Caco-2 (cell line): ENCODE measurements at regions not wholly inside any gene's neighbourhood (a gene's known extent, or its start where the extent isn't known, plus 50 kb on each side); places are given as distances from the start of the nearest gene placed in this dataset.

Experiments used
- BruUV-seq: library from RNA; stranded (reverse); fragments of 400-500 nt; replicated peaks from 2 replicates; lab custom pipeline; 2021; lab: Mats Ljungman, UMichigan
- CTCF ChIA-PET: fragments of 300-600 bp; sonication (Branson Sonifier 250); formaldehyde crosslinking; loops from one replicate; lab custom pipeline; 2022; ENCODE audit warnings: antibody characterized with exemption; lab: Charles Lee
- POLR2A ChIA-PET: fragments of 300-600 bp; sonication (Branson Sonifier 250); formaldehyde crosslinking; loops from one replicate; lab custom pipeline; 2022; ENCODE audit warnings: antibody characterized with exemption; lab: Charles Lee
- DNase-seq, 2 experiments: peaks; one replicate each; pipeline versions ENCODE4 v3.0.0 to v3.0.0-alpha.2; 2020 to 2022
- H3K27me3 ChIP-seq: replicated peaks from 2 replicates; pipeline ENCODE4 v1.6.0; 2011; ENCODE audit warnings: low read length; ENCODE audit not compliant: control insufficient read depth, insufficient read depth
- H3K36me3 ChIP-seq: 2 replicates; pipeline ENCODE4 v1.5.1; 2011; ENCODE audit warnings: low read length; ENCODE audit not compliant: control insufficient read depth, insufficient read depth
- H3K4me1 ChIP-seq: fragments of 250-450 bp; sonication (Bioruptor Pico); 2 replicates; pipeline ENCODE4 v1.5.1; 2020; ENCODE audit warnings: mild to moderate bottlenecking
- H3K4me3 ChIP-seq: 2 replicates; pipeline ENCODE4 v1.5.1; 2011; ENCODE audit warnings: low read depth, mild to moderate bottlenecking, control low read depth, low read length
- H3K9me3 ChIP-seq: fragments of 250-450 bp; sonication (Bioruptor Pico); 2 replicates; pipeline ENCODE4 v1.5.1; 2020; ENCODE audit warnings: mild to moderate bottlenecking, moderate library complexity
- H3K27ac Mint-ChIP-seq: one replicate; pipeline ENCODE4 v1.8.0; 2022; ENCODE audit warnings: mixed read lengths; ENCODE audit not compliant: unreplicated experiment
- H3K27me3 Mint-ChIP-seq: one replicate; pipeline ENCODE4 v1.8.0; 2022; ENCODE audit warnings: mixed read lengths; ENCODE audit not compliant: insufficient read depth, unreplicated experiment
- H3K36me3 Mint-ChIP-seq: one replicate; pipeline ENCODE4 v1.8.0; 2022; ENCODE audit warnings: mild to moderate bottlenecking, mixed read lengths; ENCODE audit not compliant: insufficient read depth, unreplicated experiment
- H3K4me1 Mint-ChIP-seq: one replicate; pipeline ENCODE4 v1.8.0; 2022; ENCODE audit warnings: low read depth, mixed read lengths; ENCODE audit not compliant: unreplicated experiment
- H3K4me3 Mint-ChIP-seq: one replicate; pipeline ENCODE4 v1.8.0; 2022; ENCODE audit warnings: mild to moderate bottlenecking, moderate library complexity, mixed read lengths; ENCODE audit not compliant: unreplicated experiment
- H3K9me3 Mint-ChIP-seq: one replicate; pipeline ENCODE4 v1.8.0; 2022; ENCODE audit warnings: mixed read lengths; ENCODE audit not compliant: unreplicated experiment
- CTCF ChIP-seq, 2 experiments: fragments of 200-600 bp in 1 of 2; IDR thresholded peaks; 1 replicate in 1 of 2; 2 replicates in 1 of 2; pipeline versions ENCODE4 v1.5.1 to v1.8.0; 2011 to 2022; ENCODE audit warnings: antibody characterized with exemption in 1 of 2, control low read depth in 1 of 2, inconsistent platforms in 1 of 2, low read depth in 1 of 2, low read length in 1 of 2, mild to moderate bottlenecking in 1 of 2, moderate library complexity in 1 of 2; ENCODE audit not compliant: insufficient read depth in 1 of 2, severe bottlenecking in 1 of 2, unreplicated experiment in 1 of 2
- intact Hi-C: fragments of 100-400 bp; cut with micrococcal nuclease; formaldehyde crosslinking; loops from one replicate; pipeline ENCODE4 v1.10.0; 2022; ENCODE audit not compliant: unreplicated experiment

- POLR2A ChIA-PET, result no interaction called here
- BruUV-seq, result no TSS peak
- Mint-ChIP-seq H3K27me3 (no peaks in the 10 kb centered on the region), H3K36me3 (no peaks in the 10 kb centered on the region), H3K4me3 (peak overlapping the region; percentile 14), H3K9me3 (peaks cover 9% of the 10 kb centered on the region), H3K27ac (peak overlapping the region; percentile 41), H3K4me1 (peaks cover 18% of the 10 kb centered on the region)
- no peak for TF ChIP-seq CTCF (IDR thresholded peaks at IDR 0.05; ENCODE audit: insufficient read depth in 1 of 2, low read depth in 1 of 2, low read length in 1 of 2, severe bottlenecking in 1 of 2, unreplicated experiment in 1 of 2)
- no peak overlapping the region for H3K4me3 ChIP-seq
- H3K4me1 ChIP-seq, result peaks cover 27% of the 10 kb centered on the region
- no peaks in the 10 kb centered on the region for H3K27me3 ChIP-seq
- no peaks in the 10 kb centered on the region for H3K36me3 ChIP-seq
- peak; percentile 21 to 64 for DNase-seq
- H3K9me3 ChIP-seq, result peaks cover 3% of the 10 kb centered on the region; the same call in 1 of the 2 replicates
- intact Hi-C loops, result no loop called here
- CTCF ChIA-PET, result interaction anchor here (0.6 to 1.2 kb wide), 2 partner anchors 31 to 373 kb away, joined by 4 read pairs; no protein-coding TSS in a partner anchor
Observed at GRCh38 chr7:23969443-23969842, 259.4 kb downstream of the STK31 start.

GRCh38 chr7:23970193-23970592 lies 260.2 kb downstream of the STK31 start:
- Histone ChIP-seq H3K36me3 (no peaks in the 10 kb centered on the region), H3K4me1 (peaks cover 27% of the 10 kb centered on the region), H3K27me3 (no peaks in the 10 kb centered on the region), H3K9me3 (peaks cover 3% of the 10 kb centered on the region; the same call in 1 of the 2 replicates), H3K4me3 (no peak overlapping the region)
- BruUV-seq, result no TSS peak
- Mint-ChIP-seq H3K27me3 (no peaks in the 10 kb centered on the region), H3K4me1 (peaks cover 18% of the 10 kb centered on the region), H3K9me3 (peaks cover 9% of the 10 kb centered on the region), H3K27ac (peak overlapping the region; percentile 41), H3K36me3 (no peaks in the 10 kb centered on the region), H3K4me3 (peak overlapping the region; percentile 14)
- intact Hi-C loops, result no loop called here
- DNase-seq, result no peak
- POLR2A ChIA-PET, result no interaction called here
- CTCF ChIA-PET, result interaction anchor here (1.2 kb wide), 1 partner anchor 31 kb away, joined by 4 read pairs; no protein-coding TSS in a partner anchor
- TF ChIP-seq CTCF (IDR thresholded peaks at IDR 0.05; ENCODE audit: insufficient read depth in 1 of 2, low read depth in 1 of 2, low read length in 1 of 2, severe bottlenecking in 1 of 2, unreplicated experiment in 1 of 2), result no peak

GRCh38 chr7:23971031-23971430 lies 261.0 kb downstream of the STK31 start:
- Histone ChIP-seq H3K27me3 (no peaks in the 10 kb centered on the region), H3K4me3 (no peak overlapping the region), H3K36me3 (no peaks in the 10 kb centered on the region), H3K4me1 (peaks cover 27% of the 10 kb centered on the region), H3K9me3 (peaks cover 7% of the 10 kb centered on the region)
- no TSS peak for BruUV-seq
- CTCF ChIA-PET, result no interaction called here
- Mint-ChIP-seq H3K9me3 (peaks cover 16% of the 10 kb centered on the region), H3K4me3 (no peak overlapping the region), H3K27me3 (no peaks in the 10 kb centered on the region), H3K27ac (no peak overlapping the region), H3K36me3 (no peaks in the 10 kb centered on the region), H3K4me1 (peaks cover 18% of the 10 kb centered on the region)
- intact Hi-C loops, result no loop called here
- no peak for DNase-seq
- POLR2A ChIA-PET, result no interaction called here
- no peak for TF ChIP-seq CTCF (IDR thresholded peaks at IDR 0.05; ENCODE audit: insufficient read depth in 1 of 2, low read depth in 1 of 2, low read length in 1 of 2, severe bottlenecking in 1 of 2, unreplicated experiment in 1 of 2)
